ENCODE measurements at regions not wholly inside any gene's neighbourhood (a gene's known extent, or its start where the extent isn't known, plus 50 kb on each side); places are given as distances from the start of the nearest gene placed in this dataset.

GRCh38 chr19:30207357-30207756 lies 164.8 kb upstream of the ZNF536 start:
- Histone ChIP-seq H2BK15ac (ENCODE audit: low read depth, low read length) (no peak overlapping the region), H4K91ac (ENCODE audit: insufficient read depth, low read depth, low read length) (no peak overlapping the region), H3K56ac (ENCODE audit: extremely low read depth, insufficient read depth, low read length) (no peak overlapping the region), H3K4me2 (ENCODE audit: low read depth, low read length) (no peak overlapping the region), H3K79me1 (ENCODE audit: low read depth in 1 of 2, low read length in 2 of 2) (no peaks in the 10 kb centered on the region), H3K14ac (replicated peaks; ENCODE audit: low read depth, low read length) (no peak overlapping the region), H3K4ac (ENCODE audit: low read depth, low read length) (no peak overlapping the region), H2BK5ac (ENCODE audit: low read depth, low read length, poor library complexity, severe bottlenecking) (no peak overlapping the region), H3K9me3 (ENCODE audit: control insufficient read depth, insufficient read depth, low read length) (peaks cover 21% of the 10 kb centered on the region; the same call in 1 of the 2 replicates), H3K4me1 (ENCODE audit: control insufficient read depth, insufficient read depth, low read length) (no peaks in the 10 kb centered on the region), H3K27me3 (ENCODE audit: control insufficient read depth, insufficient read depth, low read length) (no peaks in the 10 kb centered on the region), H3K4me3 (ENCODE audit: insufficient read depth, low read depth, low read length) (no peak overlapping the region), H2AK5ac (ENCODE audit: low read depth, low read length) (no peak overlapping the region), H2BK120ac (ENCODE audit: low read depth, low read length) (no peak overlapping the region), H3K36me3 (ENCODE audit: control insufficient read depth, insufficient read depth, low read length) (no peaks in the 10 kb centered on the region), H3K23ac (ENCODE audit: low read depth, low read length) (no peak overlapping the region), H4K8ac (ENCODE audit: low read depth in 2 of 2, low read length in 2 of 2) (no peak overlapping the region), H3K27ac (ENCODE audit: insufficient read depth, low read length) (no peak overlapping the region), H3K18ac (ENCODE audit: low read depth, low read length) (no peak overlapping the region), H3K9ac (ENCODE audit: low read depth, low read length) (no peak overlapping the region), H4K5ac (ENCODE audit: low read depth, low read length) (no peak overlapping the region), H2BK20ac (ENCODE audit: low read depth, low read length) (no peak overlapping the region), H2AK9ac (replicated peaks; ENCODE audit: low read depth, low read length, poor library complexity) (no peak overlapping the region), H2AFZ (replicated peaks; ENCODE audit: low read length, poor library complexity) (no peak overlapping the region), H4K20me1 (ENCODE audit: insufficient read depth, low read length) (no peaks in the 10 kb centered on the region), H3K9me1 (ENCODE audit: insufficient read depth, low read length) (no peaks in the 10 kb centered on the region)
- TF ChIP-seq ELK1 (IDR thresholded peaks at IDR 0.05; ENCODE audit: borderline replicate concordance, low read depth, low read length) (no peak), CTCF (conservative IDR thresholded peaks at IDR 0.05; ENCODE audit: low read depth, low read length) (no peak)
- POLR2A ChIA-PET (ENCODE audit: unreplicated experiment), result no interaction called here
- in situ Hi-C loops (cut with MboI; ENCODE audit: low sequenced_read_pairs), result no loop called here
- CTCF ChIA-PET, result no interaction called here
- DNase-seq (no peak), ATAC-seq (ENCODE audit: low read depth) (no peak)
- dilution Hi-C loops (cut with HindIII; ENCODE audit: low sequenced_read_pairs, unreplicated experiment), result no loop called here
- BruUV-seq (replicated peaks), result no TSS peak
- WGBS, 2 experiments (ENCODE audit: extremely low coverage in 2 of 2, insufficient read length in 1 of 2), result 0% methylated on average over 1 of the region's 6 CpGs; no CpG with 5 or more reads in 1 of the 2 experiments
- intact Hi-C loops (cut with micrococcal nuclease), result no loop called here

Measured in IMR-90 (cell line).